Effector CD4-positive, alpha-beta T cell (primary cell): ENCODE measurements at regions not wholly inside any gene's neighbourhood (a gene's known extent, or its start where the extent isn't known, plus 50 kb on each side); places are given as distances from the start of the nearest gene placed in this dataset.
"Not testable (repeated sequence)": the region's sequence is repeated elsewhere in the genome, so short reads cannot be mapped to it uniquely, and the experiment has no call there.

Experiments
- DNase-seq: peaks from one replicate; pipeline ENCODE4 v3.0.0-alpha.2; 2020

- not testable (repeated sequence) for DNase-seq
Measured at GRCh38 chr1:147103416-147104155, 68.7 kb downstream of the PRKAB2 start.

- DNase-seq: no peak
Measured at GRCh38 chr1:147099192-147099591, 73.1 kb downstream of the PRKAB2 start.

GRCh38 chr1:147098338-147098973 is 73.8 kb downstream of the PRKAB2 start:
- DNase-seq: not testable (repeated sequence)

- no peak for DNase-seq
Measured at GRCh38 chr1:147095691-147096090, 76.6 kb downstream of the PRKAB2 start.

DNA sequence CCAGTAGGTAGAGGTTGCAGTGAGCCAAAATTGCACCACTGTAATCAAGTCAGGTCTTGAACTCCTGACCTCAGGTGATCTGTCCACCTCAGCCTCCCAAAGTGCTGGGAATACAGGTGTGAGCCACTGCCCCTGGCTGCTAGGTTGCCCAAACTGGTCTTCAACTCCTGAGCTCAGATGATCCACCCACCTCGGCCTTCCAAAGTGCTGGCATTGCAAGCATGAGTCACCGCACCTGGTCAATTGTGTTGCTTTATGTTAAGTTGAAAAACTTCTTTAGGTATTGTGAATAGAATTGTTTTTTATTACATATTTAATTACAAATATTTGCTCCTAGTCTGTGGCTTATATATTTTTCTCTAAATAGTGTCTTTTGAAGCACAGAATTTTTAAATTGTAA is 80.5 kb downstream of the PRKAB2 start:
- DNase-seq: no peak

DNA sequence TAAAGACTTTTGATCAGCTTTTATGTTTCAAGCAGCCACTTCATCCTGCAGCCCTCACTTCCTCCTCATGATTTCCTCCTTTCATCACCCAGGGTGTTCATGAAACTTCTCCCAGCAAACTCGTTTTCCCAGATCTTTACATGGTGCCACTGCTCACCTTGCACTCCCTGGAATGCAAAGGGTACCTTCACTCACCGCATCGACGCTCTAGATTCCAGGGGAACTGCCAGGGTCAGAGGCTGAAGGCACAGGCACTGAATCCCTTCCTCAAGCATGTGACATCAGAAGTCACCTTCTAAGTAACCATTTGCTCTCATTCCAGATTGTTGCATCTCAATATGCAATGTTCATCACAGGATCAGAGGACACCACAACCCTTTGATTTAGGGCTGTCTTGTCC is 82.8 kb downstream of the PRKAB2 start:
- DNase-seq: no peak

DNA sequence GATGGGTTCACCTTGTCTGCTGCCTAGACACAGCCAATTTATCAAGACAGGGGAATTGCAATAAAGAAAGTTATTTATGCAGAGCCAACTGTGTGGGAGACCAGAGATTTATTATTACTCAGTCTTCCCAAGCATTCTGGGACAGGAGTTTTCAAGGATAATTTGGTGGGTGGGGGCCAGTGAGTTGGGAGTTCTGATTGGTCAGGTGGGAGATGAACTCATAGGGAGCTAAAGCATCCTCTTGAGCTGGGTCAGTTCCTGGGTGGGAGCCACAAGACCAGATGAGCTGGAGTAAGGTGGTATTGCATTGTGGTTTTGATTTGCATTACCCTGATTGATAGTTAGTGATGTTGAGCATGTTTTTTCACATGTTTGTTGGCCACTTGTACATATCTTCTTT is 86.1 kb downstream of the PRKAB2 start:
- no peak for DNase-seq

GRCh38 chr1:147084273-147085096 is 87.8 kb downstream of the PRKAB2 start:
- peak; percentile 24 for DNase-seq

DNA sequence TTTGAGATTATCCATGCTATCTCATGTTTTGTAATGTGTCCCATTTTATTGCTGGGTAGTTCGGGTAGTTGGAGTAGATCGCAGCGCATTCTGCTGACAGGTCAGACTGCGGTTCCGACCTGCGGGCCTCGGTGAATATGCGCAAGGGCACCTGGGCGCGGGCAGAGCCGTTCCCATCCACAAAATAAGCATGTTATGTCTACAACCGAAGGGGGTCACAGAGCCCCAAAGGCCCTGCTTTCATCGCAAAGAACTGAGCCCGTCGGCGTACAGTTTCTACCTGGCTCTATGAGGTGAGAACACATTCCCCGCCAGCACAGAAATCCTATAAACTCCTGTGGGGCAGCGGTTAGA is 88.4 kb downstream of the PRKAB2 start:
- DNase-seq: no peak

DNA sequence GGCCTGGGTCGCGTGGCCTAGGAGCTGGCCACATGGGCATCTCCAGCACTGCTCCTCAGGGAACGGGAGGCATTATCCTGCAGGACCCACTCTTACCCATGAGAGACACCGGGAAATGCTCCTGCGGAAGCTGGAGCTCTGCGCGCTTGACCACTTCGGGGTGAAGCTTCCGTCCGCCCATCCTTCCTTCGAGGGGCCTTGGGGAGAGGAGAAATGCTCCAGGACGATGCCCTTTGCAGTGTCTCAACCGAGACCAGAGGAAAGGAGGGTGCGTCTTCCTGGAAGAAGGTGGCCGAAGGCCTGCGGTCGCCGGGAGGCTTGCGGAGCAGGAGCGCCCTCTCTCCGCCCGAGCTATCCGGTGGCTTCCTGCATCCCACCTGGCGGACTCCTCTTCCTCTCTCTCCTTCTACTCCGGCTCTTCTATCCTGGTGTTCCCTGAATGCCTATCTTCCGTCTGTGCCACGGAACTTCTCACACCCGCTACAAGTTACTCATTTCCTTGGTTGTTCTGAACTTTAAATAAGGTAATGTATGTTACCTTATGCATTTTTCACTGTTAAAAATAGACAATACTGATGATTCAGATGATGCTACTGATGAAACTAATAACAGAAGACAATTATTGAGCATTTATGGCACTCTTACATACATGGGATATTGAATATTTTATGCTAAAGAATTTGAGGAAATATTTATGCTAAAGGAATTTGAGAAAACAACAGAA is 91.4 kb downstream of the PRKAB2 start:
- no peak for DNase-seq

- DNase-seq: no peak
Measured at GRCh38 chr1:147080006-147080661, 92.1 kb downstream of the PRKAB2 start.

DNA sequence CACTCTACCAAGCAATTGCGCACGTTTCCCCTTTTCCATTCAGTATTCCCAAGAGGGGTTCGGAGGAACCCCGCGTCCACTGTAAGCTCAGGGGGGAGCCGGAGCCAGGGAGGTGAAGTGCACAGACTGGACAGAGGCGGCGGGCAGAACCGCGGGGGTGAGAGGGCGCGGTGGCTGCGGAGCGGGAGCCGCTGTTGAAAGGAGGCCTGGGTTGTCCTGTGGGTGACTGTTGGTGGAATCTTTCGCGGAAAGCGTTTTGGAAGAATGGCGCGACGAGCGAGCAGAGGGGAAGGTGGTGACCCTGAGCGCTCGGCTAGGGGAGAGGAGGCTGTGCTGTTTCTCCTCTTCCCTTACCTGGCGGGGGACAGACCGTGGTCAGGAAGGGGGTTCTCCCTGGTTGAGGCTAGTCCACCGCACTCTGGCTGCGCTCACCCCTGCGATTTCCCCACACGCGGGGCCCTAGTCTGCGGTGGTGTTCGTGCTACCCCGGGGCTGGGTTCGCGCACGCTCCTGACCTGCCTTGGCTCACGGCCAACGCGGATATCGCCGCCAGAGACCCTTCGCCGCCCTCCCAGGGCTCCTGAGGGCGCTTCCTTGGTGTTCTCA is 92.8 kb downstream of the PRKAB2 start:
- DNase-seq: no peak

DNA sequence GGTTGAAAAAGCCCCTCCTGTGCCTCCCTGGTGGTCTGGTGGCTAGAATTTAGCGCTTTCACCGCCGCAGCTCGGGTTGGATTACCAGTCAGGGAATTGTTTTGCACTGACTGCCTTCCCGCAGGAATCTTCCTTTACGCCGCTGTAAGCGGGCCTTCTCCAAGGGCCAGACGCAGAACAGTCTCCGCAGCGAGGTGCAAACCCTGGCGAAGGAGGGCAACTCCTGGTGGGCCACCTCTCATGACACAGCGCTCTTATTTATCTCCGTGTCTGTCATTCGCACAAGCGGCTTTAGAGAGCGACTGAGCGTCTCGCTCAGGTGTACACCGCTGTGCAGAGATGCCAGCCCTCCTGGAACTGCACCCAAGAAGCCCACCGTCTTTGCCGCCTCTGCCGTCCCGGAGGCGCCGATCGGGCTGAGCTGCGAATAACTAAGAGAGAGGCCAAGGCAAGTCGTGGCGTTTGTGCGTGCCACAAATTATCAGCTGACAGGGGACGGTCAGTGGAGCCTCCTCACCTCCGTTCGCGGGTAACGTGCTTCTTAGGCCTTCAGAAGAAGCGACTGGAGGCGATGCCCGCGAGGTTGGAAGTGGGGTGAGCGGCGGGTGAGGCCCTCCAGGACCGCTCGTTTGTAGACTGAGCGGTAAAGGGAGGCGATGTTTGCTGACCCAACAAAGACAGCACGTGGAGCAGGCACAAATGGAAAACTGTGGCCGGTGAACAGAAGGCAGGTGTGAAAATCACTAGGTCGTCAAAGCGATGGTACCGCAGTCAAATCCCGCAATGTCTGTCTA is 93.5 kb downstream of the PRKAB2 start:
- no peak for DNase-seq

GRCh38 chr1:147077936-147078605 is 94.2 kb downstream of the PRKAB2 start:
- no peak for DNase-seq

DNA sequence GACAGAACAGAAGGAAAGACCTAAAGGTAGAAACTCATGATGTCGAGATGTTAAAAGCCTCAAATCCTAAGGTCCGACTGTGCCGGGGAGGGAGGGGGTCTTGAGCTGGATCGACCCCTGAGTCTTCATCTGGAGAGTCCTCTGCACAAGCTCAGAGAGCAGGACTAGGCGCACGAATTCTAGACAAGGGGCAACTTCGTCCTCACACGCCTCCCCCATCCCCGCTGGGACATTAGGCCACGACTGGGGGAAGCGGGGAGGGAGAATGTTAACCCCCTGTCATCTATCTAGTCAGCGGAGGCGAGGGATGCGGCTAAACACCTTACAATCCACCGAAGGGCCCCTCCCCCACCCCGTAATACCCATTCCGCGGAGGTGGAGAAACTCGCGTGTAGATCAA is 94.7 kb downstream of the PRKAB2 start:
- no peak for DNase-seq

DNA sequence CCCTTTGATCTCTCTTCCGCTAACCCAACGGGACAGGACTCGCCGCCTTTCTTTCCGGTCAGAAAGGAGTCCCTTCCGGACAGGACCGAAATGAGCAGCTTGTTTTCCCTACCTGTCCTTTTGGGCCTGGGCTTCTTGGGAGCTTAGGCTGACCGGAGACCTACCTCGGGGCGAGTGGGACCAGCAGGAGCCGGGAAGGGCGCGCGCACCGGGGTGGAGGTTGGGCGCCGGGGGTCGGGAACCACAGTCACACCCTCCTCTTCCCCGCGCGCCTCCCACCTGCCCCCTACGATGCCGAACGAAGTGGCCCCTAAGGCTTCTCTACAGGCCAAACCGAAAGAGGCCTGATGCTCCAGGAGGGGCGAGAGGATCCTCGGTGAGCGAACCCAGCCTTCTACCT is 95.2 kb downstream of the PRKAB2 start:
- no peak for DNase-seq

DNA sequence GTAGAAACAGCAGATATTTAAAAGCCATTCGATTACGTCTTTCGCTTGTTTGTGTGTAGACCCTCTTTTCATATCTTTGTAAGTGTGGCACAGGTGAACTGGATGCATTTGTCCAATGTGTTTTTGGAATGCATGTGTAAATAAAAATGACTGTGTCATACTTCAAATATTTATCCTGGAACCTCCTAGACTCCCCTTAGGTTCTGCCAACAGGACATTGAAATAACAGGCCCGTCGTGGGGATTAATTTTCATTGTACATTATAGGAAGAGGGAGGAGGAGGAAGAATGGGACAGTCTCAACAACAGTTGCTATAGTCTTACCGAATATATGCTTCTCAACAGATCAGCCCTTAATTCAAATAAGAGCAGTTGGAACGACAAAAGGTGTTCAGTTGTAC is 95.8 kb downstream of the PRKAB2 start:
- DNase-seq: no peak

- DNase-seq: no peak
Measured at GRCh38 chr1:147072482-147073432, 99.5 kb downstream of the PRKAB2 start.

DNA sequence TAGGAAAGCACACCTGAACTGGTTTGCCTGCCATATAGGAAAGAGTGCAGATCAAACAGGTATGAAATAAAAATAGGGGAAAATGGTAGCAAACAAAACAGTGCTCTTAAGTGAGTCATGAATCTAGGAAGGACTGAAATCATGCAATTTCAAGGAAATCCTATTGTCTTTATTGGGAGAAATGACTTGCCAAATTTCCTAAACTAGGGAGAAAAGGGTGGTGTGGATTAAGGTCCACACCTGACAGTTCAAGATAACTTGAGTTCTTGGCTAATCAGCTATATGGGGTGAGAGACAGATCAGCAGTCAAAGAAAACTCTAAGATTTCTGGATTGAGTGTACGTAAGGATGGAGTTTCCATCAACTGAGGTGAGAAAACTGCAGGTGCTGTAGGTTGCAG is 101.1 kb downstream of the PRKAB2 start:
- DNase-seq: no peak

DNA sequence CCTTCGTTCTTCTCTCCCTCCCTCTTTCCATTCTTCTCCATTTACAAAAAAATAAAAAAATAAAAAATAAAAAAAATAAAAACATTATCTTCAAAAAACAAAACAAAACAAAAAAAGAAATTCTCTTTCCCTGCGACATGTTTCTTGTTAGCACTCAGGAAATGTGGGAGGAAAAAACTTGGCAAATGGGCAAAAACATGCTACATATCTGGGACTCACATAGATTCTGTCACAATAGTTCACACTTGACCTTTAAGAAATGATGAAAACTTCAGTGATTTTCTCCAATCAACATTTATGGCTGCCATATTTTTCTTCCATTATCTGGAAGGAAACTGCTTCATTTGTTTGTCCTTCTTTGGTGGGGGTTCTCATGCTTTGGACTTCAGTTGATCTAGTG is 109.3 kb downstream of the PRKAB2 start:
- DNase-seq: no peak
